Astrocyte (in vitro differentiated cells and primary cell): ENCODE measurements at regions not wholly inside any gene's neighbourhood (a gene's known extent, or its start where the extent isn't known, plus 50 kb on each side); places are given as distances from the start of the nearest gene placed in this dataset.

Experiments
- EZH2 ChIP-seq: IDR thresholded peaks from 2 replicates; pipeline ENCODE4 v1.6.1; 2012; ENCODE audit warnings: mild to moderate bottlenecking, low read length, inconsistent platforms; ENCODE audit not compliant: insufficient read depth
- TF ChIP-seq, protein P1 (sequence below): IDR thresholded peaks from 2 replicates; pipeline ENCODE4 v1.5.1; 2011; ENCODE audit warnings: low read depth, mild to moderate bottlenecking, inconsistent platforms, low read length, moderate library complexity; ENCODE audit not compliant: insufficient read depth

DNA sequence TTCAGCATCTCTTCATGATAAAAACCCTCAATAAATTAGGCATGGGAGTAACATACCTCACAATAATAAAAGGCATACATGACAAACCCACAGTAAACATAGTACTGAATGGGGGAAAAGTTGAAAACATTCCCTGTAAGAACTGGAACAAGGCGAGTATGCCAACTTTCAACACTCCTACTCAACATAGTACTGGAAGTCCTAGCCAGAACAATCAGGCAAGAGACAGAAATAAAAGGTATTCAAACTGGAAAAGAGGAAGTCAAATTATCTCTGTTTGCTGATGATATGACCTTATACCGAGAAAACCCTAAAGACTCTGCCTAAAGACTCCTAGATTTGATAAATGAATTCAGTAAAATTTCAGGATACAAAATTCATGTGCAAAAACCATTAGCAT is 167.6 kb downstream of the TMEM38B start:
- TF ChIP-seq, protein P1, sequence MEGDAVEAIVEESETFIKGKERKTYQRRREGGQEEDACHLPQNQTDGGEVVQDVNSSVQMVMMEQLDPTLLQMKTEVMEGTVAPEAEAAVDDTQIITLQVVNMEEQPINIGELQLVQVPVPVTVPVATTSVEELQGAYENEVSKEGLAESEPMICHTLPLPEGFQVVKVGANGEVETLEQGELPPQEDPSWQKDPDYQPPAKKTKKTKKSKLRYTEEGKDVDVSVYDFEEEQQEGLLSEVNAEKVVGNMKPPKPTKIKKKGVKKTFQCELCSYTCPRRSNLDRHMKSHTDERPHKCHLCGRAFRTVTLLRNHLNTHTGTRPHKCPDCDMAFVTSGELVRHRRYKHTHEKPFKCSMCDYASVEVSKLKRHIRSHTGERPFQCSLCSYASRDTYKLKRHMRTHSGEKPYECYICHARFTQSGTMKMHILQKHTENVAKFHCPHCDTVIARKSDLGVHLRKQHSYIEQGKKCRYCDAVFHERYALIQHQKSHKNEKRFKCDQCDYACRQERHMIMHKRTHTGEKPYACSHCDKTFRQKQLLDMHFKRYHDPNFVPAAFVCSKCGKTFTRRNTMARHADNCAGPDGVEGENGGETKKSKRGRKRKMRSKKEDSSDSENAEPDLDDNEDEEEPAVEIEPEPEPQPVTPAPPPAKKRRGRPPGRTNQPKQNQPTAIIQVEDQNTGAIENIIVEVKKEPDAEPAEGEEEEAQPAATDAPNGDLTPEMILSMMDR, result no peak
- no peak for TF ChIP-seq EZH2
